Stimulated activated naive CD8-positive, alpha-beta T cell treated with anti-CD3 and anti-CD28 coated beads, Interleukin-15, amount 100 ng/mL, for 72 hours (primary cell): ENCODE measurements at regions not wholly inside any gene's neighbourhood (a gene's known extent, or its start where the extent isn't known, plus 50 kb on each side); places are given as distances from the start of the nearest gene placed in this dataset.

Experiments used
- ATAC-seq: fragments of 150-1000 bp; cut with Tn5 transposase; 2 replicates; pipeline ENCODE4 v1.10.0; 2021; ENCODE audit warnings: mild to moderate bottlenecking, moderate library complexity
- DNase-seq, 2 donors: peaks; one replicate each; pipeline ENCODE4 v3.0.0; 2021 to 2022
- H3K27ac Mint-ChIP-seq, 2 donors: one replicate each; pipeline ENCODE4 v1.8.0; 2022; ENCODE audit warnings: mild to moderate bottlenecking in 2 of 2, mixed read lengths in 2 of 2, moderate library complexity in 2 of 2
- H3K27me3 Mint-ChIP-seq: one replicate; pipeline ENCODE4 v1.8.0; 2022; ENCODE audit warnings: mixed read lengths
- H3K4me1 Mint-ChIP-seq: one replicate; pipeline ENCODE4 v1.8.0; 2022; ENCODE audit warnings: mild to moderate bottlenecking, mixed read lengths
- H3K4me3 Mint-ChIP-seq, 2 donors: one replicate each; pipeline ENCODE4 v1.8.0; 2022; ENCODE audit warnings: mild to moderate bottlenecking in 2 of 2, mixed read lengths in 2 of 2, moderate library complexity in 1 of 2
- H3K9me3 Mint-ChIP-seq, 2 donors: one replicate each; pipeline ENCODE4 v1.8.0; 2022; ENCODE audit warnings: mixed read lengths in 2 of 2

DNA sequence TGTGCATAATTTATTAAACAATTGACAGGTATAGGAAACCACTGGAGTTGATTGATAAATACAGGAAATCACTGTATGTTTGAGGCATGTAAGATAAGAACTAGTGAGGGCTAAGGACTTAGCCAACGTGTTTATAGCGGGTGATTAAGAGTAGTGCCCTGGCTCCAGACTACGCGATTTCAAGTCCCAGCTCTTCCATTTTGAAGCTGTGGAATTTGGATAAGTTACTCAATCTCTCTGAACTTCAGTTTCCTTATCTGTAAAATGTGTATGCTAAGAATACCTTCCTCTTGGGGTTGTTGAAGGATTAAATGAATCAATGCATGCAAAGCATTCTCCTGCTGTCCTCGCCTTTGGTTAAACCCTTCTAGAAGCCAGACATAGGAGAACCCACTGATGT, 143.3 kb upstream of the GJB5 start:
- no peak overlapping the region for H3K27ac Mint-ChIP-seq
- no peaks in the 10 kb centered on the region for H3K4me1 Mint-ChIP-seq
- peaks cover 65% of the 10 kb centered on the region for H3K27me3 Mint-ChIP-seq
- ATAC-seq (no peak), DNase-seq (no peak)
- no peaks in the 10 kb centered on the region for H3K9me3 Mint-ChIP-seq
- no peak overlapping the region for H3K4me3 Mint-ChIP-seq

- no peaks in the 10 kb centered on the region for H3K4me1 Mint-ChIP-seq
- H3K27ac Mint-ChIP-seq = peak overlapping the region in 1 of 2 donors; percentile 42
These were observed 142.6 kb upstream of the GJB5 start for GRCh38 chr1:34612091-34612827.

GRCh38 chr1:34617321-34618118, 137.3 kb upstream of the GJB5 start:
- peaks cover 49% of the 10 kb centered on the region for H3K27me3 Mint-ChIP-seq
- DNase-seq (no peak), ATAC-seq (no peak)
- no peaks in the 10 kb centered on the region for H3K9me3 Mint-ChIP-seq
- no peak overlapping the region for H3K27ac Mint-ChIP-seq
- H3K4me3 Mint-ChIP-seq = no peak overlapping the region
- H3K4me1 Mint-ChIP-seq = no peaks in the 10 kb centered on the region

More at GRCh38 chr1:34612091-34612827, 142.6 kb upstream of the GJB5 start:
- H3K9me3 Mint-ChIP-seq = no peaks in the 10 kb centered on the region
- no peak overlapping the region for H3K4me3 Mint-ChIP-seq
- ATAC-seq = no peak
- DNase-seq = no peak
- peaks cover 72% of the 10 kb centered on the region for H3K27me3 Mint-ChIP-seq

DNA sequence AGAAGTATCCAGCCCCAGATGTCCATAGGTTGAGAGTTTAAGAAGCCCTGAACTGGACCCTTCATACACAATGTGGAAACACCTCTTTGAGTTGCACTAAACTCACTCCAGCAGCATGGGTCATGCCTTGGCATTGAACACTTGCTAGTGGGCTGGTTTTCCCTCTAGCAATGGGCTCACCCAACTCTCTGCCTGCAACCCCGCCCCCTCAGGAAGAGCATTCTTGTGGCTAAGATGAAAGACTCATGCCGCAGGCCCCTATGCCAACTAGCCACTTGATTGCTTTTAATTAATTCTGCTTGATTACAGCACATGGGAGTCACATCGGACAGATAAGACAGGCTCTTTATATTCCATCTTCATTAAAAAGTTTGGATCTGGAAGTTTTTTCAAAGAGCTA, 136.5 kb upstream of the GJB5 start:
- peaks cover 50% of the 10 kb centered on the region for H3K27me3 Mint-ChIP-seq
- peak overlapping the region in 1 of 2 donors; percentile 9 for H3K27ac Mint-ChIP-seq
- ATAC-seq (no peak), DNase-seq (no peak)
- H3K4me1 Mint-ChIP-seq = no peaks in the 10 kb centered on the region
- no peaks in the 10 kb centered on the region for H3K9me3 Mint-ChIP-seq
- H3K4me3 Mint-ChIP-seq = no peak overlapping the region

- H3K4me1 Mint-ChIP-seq = no peaks in the 10 kb centered on the region
- no peak for ATAC-seq
- no peak for DNase-seq
- H3K27ac Mint-ChIP-seq = no peak overlapping the region
- H3K9me3 Mint-ChIP-seq = no peaks in the 10 kb centered on the region
- H3K4me3 Mint-ChIP-seq = no peak overlapping the region
- H3K27me3 Mint-ChIP-seq = peaks cover 52% of the 10 kb centered on the region
These were observed 135.6 kb upstream of the GJB5 start for GRCh38 chr1:34619256-34619655.

- no peak for ATAC-seq
- Mint-ChIP-seq H3K27ac (peak overlapping the region in 1 of 2 donors; percentile 35), H3K9me3 (no peaks in the 10 kb centered on the region), H3K4me1 (no peaks in the 10 kb centered on the region), H3K27me3 (peaks cover 40% of the 10 kb centered on the region), H3K4me3 (no peak overlapping the region)
- no peak for DNase-seq
These were observed 132.9 kb upstream of the GJB5 start for GRCh38 chr1:34621916-34622315.

- no peak for DNase-seq
- no peak for ATAC-seq
- H3K9me3 Mint-ChIP-seq = no peaks in the 10 kb centered on the region
- no peak overlapping the region for H3K4me3 Mint-ChIP-seq
- H3K27ac Mint-ChIP-seq = no peak overlapping the region
- H3K27me3 Mint-ChIP-seq = peaks cover 14% of the 10 kb centered on the region
- no peaks in the 10 kb centered on the region for H3K4me1 Mint-ChIP-seq
These were observed 129.3 kb upstream of the GJB5 start for GRCh38 chr1:34625521-34626015.

- H3K27ac Mint-ChIP-seq = no peak overlapping the region
- ATAC-seq (no peak), DNase-seq (no peak)
- H3K4me3 Mint-ChIP-seq = no peak overlapping the region
- no peaks in the 10 kb centered on the region for H3K4me1 Mint-ChIP-seq
- H3K27me3 Mint-ChIP-seq = peaks cover 13% of the 10 kb centered on the region
- H3K9me3 Mint-ChIP-seq = no peaks in the 10 kb centered on the region
These were observed 127.2 kb upstream of the GJB5 start for GRCh38 chr1:34627465-34628240.

- Mint-ChIP-seq H3K4me1 (no peaks in the 10 kb centered on the region), H3K27ac (no peak overlapping the region), H3K4me3 (no peak overlapping the region), H3K9me3 (no peaks in the 10 kb centered on the region), H3K27me3 (peaks cover 7% of the 10 kb centered on the region)
- DNase-seq = no peak
- ATAC-seq = no peak
These were observed 123.7 kb upstream of the GJB5 start for GRCh38 chr1:34631126-34631525.

- Mint-ChIP-seq H3K4me1 (no peaks in the 10 kb centered on the region), H3K9me3 (no peaks in the 10 kb centered on the region), H3K27me3 (peaks cover 25% of the 10 kb centered on the region), H3K4me3 (no peak overlapping the region), H3K27ac (no peak overlapping the region)
- ATAC-seq (no peak), DNase-seq (no peak)
These were observed 115.1 kb upstream of the GJB5 start for GRCh38 chr1:34639701-34640100.

- Mint-ChIP-seq H3K27ac (no peak overlapping the region), H3K4me1 (no peaks in the 10 kb centered on the region), H3K9me3 (no peaks in the 10 kb centered on the region), H3K4me3 (no peak overlapping the region), H3K27me3 (peaks cover 30% of the 10 kb centered on the region)
- ATAC-seq = no peak
- DNase-seq = no peak
These were observed 114.0 kb upstream of the GJB5 start for GRCh38 chr1:34640654-34641401.

- no peak overlapping the region for H3K27ac Mint-ChIP-seq
- DNase-seq (no peak), ATAC-seq (no peak)
- no peak overlapping the region for H3K4me3 Mint-ChIP-seq
- H3K4me1 Mint-ChIP-seq = no peaks in the 10 kb centered on the region
- peaks cover 36% of the 10 kb centered on the region for H3K27me3 Mint-ChIP-seq
- H3K9me3 Mint-ChIP-seq = no peaks in the 10 kb centered on the region
These were observed 112.2 kb upstream of the GJB5 start for GRCh38 chr1:34642679-34643078.

GRCh38 chr1:34645109-34645688, 109.6 kb upstream of the GJB5 start:
- Mint-ChIP-seq H3K4me1 (no peaks in the 10 kb centered on the region), H3K27ac (peak overlapping the region in 1 of 2 donors; percentile 8), H3K9me3 (no peaks in the 10 kb centered on the region), H3K27me3 (peaks cover 43% of the 10 kb centered on the region), H3K4me3 (no peak overlapping the region)
- DNase-seq = no peak
- ATAC-seq = no peak

GRCh38 chr1:34645919-34646318, 108.9 kb upstream of the GJB5 start:
- ATAC-seq (no peak), DNase-seq (no peak)
- Mint-ChIP-seq H3K27me3 (peaks cover 44% of the 10 kb centered on the region), H3K4me3 (no peak overlapping the region), H3K9me3 (no peaks in the 10 kb centered on the region), H3K4me1 (no peaks in the 10 kb centered on the region), H3K27ac (no peak overlapping the region)

DNA sequence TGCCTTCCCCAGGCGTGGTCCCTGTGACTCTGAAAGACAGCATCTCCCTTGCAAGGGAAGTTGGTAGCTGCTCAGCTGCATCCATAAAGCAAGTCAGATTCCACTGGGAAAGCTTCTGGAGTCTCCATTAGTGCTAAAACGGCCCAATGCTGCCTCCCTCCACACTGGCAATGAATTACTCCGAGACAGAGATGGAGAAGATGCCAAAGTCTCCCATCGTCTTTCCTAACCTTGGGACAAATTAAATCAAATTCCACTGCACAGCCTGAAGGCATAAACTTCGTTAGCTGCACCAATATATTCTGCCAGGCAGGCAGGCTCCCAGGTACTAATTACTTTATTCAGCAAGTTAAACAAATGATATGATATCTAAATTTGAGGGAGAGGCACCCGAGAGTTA, 106.3 kb upstream of the GJB5 start:
- Mint-ChIP-seq H3K4me1 (no peaks in the 10 kb centered on the region), H3K27me3 (peaks cover 44% of the 10 kb centered on the region), H3K9me3 (no peaks in the 10 kb centered on the region), H3K27ac (no peak overlapping the region), H3K4me3 (no peak overlapping the region)
- DNase-seq = no peak
- no peak for ATAC-seq
